Glomerular visceral epithelial cell (primary cell): ENCODE measurements at regions not wholly inside any gene's neighbourhood (a gene's known extent, or its start where the extent isn't known, plus 50 kb on each side); places are given as distances from the start of the nearest gene placed in this dataset.
"Not testable (repeated sequence)": the region's sequence is repeated elsewhere in the genome, so short reads cannot be mapped to it uniquely, and the experiment has no call there.

Experiments
- DNase-seq: peaks from one replicate; pipeline ENCODE4 v3.0.0-alpha.2; 2016; ENCODE audit errors: extremely low spot score

DNA sequence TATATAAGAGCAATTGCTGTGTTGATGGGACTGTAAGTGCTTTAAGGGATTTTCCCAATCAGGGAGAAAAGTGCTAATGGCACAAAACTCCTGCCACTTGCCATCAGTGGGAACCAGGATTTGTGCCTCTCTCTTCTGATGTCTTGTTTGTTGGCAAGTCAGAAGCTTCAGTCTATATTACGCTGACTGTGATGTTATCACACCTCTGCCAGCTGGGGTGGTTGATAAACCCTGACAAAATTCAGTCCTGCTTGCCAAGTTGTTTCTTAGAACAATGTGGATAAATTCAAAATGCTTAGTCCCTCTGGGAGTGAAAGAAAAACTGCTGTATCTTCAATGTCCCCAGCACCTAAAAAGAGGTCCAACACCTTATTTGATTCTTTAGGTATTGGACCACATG lies 161.4 kb upstream of the FBXL7 start:
- no peak for DNase-seq

DNA sequence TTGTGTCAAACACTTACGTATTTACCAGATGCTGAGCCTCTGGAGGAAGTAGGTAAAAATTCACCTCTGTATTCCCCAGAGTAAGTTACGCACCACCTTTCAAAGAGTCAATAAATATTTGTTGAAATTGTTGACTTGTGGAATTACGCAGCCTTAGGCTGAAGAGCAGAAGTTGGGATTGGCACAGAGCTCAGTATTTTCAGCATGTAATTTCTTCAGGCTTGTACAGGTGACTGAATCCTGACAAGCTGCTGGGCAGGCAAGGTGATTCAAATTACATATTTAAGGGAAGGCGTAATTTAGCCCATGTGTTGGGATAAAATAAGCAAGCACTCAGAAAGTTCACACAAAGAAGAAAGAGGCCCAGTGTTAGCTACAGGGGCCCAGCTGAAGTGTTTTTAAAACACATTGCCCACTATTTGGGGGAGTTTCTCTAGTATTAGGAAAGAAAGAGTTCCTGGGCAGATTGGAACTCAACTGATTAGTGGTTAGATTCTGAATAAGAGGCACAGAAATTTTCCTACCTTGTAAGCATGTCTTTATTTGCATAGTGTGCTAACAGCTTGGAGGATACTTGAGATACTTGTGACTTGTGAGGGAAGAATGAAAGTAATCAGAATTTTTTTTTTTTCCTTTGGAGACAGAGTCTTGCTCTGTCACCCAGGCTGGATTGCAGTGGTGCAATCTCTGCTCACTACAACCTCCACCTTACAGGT lies 165.3 kb upstream of the FBXL7 start:
- no peak for DNase-seq

- DNase-seq, result no peak
Observed at GRCh38 chr5:15333091-15333490, 166.9 kb upstream of the FBXL7 start.

DNA sequence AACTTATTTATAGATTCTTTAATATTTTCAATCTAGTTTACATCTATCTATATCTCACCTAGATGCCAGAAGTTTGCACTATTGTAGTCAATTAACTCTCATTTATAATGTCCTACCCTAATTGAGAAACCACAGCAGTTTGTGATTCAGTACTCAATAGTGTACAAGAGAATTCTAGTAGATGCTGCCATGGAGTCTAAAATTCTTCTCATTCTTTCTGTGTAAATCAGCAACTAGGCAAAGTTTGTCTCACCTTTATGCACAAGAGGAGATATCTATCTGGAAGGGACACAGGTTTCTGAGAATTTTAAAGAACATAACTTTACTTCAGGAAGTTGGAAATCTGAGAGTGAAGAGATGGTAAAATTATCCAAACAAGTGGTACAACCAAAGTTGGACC lies 173.0 kb upstream of the FBXL7 start:
- DNase-seq, result no peak

DNA sequence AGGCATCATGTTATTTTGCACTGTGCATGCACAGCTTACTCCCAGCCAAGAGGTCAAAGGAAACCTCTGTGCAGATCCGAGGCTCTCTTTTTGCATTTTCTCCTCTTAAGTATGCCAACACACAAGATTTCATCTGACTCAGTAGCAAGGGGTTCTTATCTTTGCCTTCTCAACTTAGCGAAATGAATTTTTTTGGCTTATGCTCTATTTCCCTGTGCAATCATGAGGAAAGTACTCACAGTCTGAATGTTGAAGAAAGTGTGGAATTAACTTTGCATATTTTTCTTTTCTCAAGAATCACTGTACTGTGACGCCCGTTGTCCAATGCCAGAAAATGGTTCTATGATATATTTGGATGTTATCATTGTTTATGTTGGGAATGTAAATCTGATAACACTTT lies 173.5 kb upstream of the FBXL7 start:
- no peak for DNase-seq

DNA sequence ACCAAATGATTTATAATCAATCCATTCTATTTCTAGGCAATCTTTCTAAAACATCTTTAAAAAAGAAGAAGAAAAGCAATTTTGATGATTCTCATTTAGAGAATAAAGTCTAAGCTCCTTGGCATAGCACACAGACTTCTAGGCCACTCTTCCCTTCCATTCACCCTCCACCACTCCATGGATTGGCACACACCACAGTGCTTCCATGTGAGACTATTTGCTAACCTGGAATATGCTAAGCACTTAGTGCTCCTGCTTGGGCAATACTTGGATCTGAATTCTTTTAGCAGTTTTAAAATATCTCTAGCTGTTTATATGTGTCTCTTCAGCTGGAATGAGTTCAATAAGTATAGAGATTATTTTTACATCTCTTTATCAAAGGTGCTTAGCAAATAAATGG lies 177.6 kb upstream of the FBXL7 start:
- no peak for DNase-seq

GRCh38 chr5:15321776-15322175 lies 178.2 kb upstream of the FBXL7 start:
- no peak for DNase-seq

- no peak for DNase-seq
Observed at GRCh38 chr5:15320871-15321270, 179.1 kb upstream of the FBXL7 start.

DNA sequence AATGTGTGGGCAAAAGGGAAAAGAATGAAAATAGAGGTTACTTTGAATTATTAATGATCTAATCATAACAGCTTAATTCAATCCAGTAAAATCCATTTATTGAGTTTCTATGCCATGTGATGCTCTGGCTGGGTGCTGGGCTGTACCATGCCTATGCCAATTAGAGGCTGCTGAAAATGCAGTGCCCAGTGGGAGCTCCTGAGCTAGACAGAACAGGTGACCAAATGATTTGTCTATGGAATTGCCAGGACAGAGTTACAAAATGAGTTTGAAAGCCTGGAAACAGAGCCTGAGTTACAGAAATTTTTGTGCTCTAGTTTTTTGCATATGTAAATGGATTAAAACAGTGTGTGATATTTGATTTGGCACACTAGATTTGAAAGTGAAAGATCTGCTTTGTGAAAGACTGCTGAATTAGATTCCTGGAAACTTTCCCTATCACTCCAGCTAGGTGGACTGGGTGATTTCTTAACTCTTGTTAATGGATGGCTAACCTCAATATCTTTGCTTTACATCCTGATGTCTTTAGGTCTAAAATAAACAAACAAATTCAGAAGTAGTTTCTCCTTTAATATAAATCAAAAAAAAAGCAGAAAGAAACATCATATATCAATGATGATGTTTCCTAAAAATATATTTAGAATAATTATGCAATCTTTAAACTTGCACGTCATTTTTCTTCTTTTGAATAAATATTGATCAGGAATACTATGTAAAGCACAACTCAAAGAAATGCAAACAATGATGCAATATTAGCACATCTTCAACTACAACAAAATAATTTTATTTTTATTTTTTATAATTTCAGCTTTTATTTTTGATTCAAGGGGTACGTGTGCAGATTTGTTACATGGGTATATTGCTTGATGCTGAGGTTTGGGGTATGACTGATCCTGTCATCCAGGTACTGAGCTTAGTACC lies 194.8 kb upstream of the FBXL7 start:
- no peak for DNase-seq

- DNase-seq, result no peak
Observed at GRCh38 chr5:15304066-15304731, 195.8 kb upstream of the FBXL7 start.

DNA sequence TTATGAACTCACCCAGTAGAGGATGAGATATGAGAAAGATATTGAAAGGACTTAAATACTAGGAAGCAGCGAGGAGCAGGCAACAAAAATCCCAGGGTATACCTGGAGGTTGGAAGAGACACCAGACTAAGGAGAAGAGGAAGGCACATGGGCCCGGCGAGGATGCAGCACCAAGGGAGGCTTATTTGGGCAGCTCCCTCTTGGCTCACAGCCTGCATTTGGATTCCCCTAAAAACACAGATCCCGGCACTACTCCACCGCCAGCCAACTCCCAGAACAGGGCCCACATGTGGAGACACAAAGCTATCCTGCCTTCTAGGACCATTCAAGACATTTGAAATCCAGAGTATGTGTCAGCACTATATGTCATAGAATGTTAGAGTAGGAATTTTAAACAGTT lies 199.8 kb upstream of the FBXL7 start:
- no peak for DNase-seq

DNA sequence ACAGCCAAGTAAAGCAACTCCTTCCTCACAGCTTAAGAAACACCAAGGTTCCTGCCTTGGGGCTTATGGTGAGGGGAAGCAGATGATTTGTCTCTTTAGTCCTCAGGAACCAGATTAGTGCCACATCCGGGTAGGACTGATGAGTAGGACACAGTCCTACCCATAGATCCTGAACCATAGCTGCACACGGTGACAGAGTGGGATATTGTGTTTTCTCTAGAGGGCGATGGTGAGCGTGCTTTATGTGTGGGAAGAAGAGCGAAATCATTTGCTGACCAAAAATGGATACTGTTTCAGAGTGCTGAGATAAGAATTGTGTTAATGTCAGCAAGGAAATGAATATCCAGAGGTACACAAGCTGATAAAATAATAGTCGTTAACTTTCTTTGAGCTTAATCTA lies 209.0 kb upstream of the FBXL7 start:
- no peak for DNase-seq

GRCh38 chr5:15286650-15287049 lies 213.3 kb upstream of the FBXL7 start:
- no peak for DNase-seq

DNA sequence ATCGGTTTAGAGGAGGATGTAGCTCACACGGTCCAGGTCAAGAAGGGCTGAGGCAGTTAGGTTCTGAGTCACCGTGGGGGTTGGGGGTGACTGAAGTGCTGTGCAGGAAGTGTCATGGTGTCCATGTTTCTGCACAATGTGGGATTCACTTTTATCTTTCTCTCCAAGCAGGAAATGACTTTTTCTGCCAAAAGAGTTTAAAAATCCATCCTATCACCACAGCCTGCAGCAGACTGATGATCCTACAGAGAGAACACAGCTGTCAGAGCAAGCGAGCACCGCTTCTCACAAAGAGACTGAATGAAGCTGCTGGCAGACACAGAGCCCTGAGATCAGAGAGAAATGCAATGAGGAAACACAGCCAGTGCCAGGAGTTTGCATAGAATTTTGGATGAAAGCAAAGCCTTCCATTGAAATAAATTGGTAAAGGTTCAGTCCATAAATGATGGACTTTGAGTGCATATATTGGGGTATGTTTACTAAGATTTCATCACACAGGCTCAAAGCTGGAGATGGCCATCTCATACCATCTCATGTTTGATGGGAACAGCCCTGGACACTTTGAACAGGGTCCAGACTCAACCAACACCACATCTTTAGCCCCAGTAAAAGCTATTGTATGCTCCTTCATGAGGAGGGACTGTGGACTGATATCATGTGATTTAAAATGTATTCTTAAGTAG lies 213.9 kb upstream of the FBXL7 start:
- peak; percentile 11 for DNase-seq

- no peak for DNase-seq
Observed at GRCh38 chr5:15284706-15285105, 215.3 kb upstream of the FBXL7 start.

DNA sequence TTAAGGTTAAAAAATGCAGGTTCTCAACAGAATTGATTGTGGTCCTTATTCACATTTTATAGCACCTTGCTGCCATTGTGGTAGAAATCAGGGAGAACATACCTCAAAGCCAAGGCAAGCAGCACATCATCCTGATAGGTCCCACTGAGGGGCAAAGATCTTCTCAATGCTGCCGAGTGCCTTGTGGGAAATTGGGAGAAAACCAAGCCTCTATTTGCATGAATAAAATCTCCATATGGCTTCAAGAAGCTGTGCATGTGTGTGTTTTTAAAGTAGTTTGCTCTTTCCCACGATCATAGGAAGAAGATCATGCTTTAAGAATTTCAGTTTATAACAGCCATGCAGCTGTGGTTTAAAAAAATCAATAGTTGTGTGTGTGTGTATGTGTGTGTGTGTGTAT lies 216.9 kb upstream of the FBXL7 start:
- DNase-seq, result no peak

- no peak for DNase-seq
Observed at GRCh38 chr5:15282611-15283010, 217.4 kb upstream of the FBXL7 start.

DNA sequence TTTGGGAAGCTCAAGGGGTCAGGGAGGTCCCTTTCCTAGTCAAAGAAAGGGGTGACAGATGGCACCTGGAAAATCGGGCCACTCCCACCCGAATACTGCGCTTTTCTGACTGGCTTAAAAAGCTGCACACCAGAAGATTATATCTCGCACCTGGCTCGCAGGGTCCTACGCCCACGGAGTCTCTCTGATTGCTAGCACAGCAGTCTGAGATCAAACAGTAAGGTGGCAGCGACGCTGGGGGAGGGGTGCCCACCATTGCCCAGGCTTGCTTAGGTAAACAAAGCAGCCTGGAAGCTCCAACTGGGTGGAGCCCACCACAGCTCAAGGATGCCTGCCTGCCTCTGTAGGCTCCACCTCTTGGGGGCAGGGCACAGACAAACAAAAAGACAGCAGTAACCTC lies 228.4 kb upstream of the FBXL7 start:
- DNase-seq, result not testable (repeated sequence)

DNA sequence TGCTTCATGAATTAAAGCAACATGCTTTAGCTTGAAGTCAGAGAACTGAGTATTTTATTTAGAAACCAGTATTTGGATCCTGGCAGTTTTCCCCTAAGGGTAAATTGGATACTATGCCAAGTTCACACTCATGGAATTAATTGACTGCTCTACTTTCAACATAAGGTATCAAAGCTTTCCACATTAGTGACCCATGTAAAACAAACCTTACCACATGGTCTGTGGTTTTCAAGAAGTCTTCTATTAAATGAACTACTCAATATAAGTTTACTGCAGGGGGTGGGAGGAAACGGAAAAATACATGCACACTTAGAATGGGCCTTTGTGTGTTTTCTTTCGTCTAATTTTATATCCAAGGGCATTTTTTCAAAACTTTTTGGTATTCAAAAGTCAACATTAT lies 232.0 kb upstream of the FBXL7 start:
- DNase-seq, result no peak

- no peak for DNase-seq
Observed at GRCh38 chr5:15266841-15267240, 233.1 kb upstream of the FBXL7 start.

DNA sequence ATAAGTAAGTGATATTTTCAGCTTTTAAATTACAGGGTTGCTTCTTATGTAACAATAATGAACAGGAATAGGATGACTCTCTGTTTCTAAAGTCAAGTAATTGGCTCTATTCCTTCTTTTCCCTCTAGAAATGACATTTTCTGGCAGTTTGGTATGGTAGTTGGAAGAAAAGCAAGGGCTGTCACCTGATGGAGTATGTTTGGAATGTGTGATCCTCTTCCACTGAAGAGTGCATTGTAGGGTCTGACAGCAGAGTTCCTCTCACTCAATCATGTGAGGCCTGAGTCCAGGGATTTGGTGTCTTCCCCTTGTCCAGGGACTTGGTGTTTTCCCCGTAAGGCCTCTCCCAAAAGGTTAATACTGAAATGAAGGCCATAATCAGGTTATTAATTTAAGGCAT lies 233.8 kb upstream of the FBXL7 start:
- DNase-seq, result no peak

GRCh38 chr5:15263942-15264341 lies 236.0 kb upstream of the FBXL7 start:
- no peak for DNase-seq
